ENCODE measurements at regions not wholly inside any gene's neighbourhood (a gene's known extent, or its start where the extent isn't known, plus 50 kb on each side); places are given as distances from the start of the nearest gene placed in this dataset.

GRCh38 chr5:179397516-179397915, 52.3 kb upstream of the ADAMTS2 start:
- TF ChIP-seq MCM5 (IDR thresholded peaks at IDR 0.05; ENCODE audit: low read depth) (no peak), KLF13 (tag; IDR thresholded peaks at IDR 0.05; ENCODE audit: borderline replicate concordance, low read depth) (no peak), ZNF740 (CRISPR knock-in tag; IDR thresholded peaks at IDR 0.05) (no peak), ZNF740 (tag; IDR thresholded peaks at IDR 0.05) (no peak), EZH2 (IDR thresholded peaks at IDR 0.05; ENCODE audit: borderline replicate concordance, low read depth, low read length) (no peak), E4F1 (CRISPR knock-in tag; IDR thresholded peaks at IDR 0.05; ENCODE audit: borderline replicate concordance) (no peak), FOXP1 (CRISPR knock-in tag; IDR thresholded peaks at IDR 0.05) (no peak), TFAP4 (CRISPR knock-in tag; IDR thresholded peaks at IDR 0.05; ENCODE audit: borderline replicate concordance) (no peak)
- TF ChIP-seq, protein P1, sequence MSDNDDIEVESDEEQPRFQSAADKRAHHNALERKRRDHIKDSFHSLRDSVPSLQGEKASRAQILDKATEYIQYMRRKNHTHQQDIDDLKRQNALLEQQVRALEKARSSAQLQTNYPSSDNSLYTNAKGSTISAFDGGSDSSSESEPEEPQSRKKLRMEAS (CRISPR knock-in tag; IDR thresholded peaks at IDR 0.05) = no peak
- TF ChIP-seq, protein P2, sequence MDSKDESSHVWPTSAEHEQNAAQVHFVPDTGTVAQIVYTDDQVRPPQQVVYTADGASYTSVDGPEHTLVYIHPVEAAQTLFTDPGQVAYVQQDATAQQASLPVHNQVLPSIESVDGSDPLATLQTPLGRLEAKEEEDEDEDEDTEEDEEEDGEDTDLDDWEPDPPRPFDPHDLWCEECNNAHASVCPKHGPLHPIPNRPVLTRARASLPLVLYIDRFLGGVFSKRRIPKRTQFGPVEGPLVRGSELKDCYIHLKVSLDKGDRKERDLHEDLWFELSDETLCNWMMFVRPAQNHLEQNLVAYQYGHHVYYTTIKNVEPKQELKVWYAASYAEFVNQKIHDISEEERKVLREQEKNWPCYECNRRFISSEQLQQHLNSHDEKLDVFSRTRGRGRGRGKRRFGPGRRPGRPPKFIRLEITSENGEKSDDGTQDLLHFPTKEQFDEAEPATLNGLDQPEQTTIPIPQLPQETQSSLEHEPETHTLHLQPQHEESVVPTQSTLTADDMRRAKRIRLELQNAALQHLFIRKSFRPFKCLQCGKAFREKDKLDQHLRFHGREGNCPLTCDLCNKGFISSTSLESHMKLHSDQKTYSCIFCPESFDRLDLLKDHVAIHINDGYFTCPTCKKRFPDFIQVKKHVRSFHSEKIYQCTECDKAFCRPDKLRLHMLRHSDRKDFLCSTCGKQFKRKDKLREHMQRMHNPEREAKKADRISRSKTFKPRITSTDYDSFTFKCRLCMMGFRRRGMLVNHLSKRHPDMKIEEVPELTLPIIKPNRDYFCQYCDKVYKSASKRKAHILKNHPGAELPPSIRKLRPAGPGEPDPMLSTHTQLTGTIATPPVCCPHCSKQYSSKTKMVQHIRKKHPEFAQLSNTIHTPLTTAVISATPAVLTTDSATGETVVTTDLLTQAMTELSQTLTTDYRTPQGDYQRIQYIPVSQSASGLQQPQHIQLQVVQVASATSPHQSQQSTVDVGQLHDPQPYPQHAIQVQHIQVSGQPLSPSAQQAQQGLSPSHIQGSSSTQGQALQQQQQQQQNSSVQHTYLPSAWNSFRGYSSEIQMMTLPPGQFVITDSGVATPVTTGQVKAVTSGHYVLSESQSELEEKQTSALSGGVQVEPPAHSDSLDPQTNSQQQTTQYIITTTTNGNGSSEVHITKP (IDR thresholded peaks at IDR 0.05; ENCODE audit: partially characterized antibody) = no peak

All from K562 (cell line).